ENCODE measurements at regions not wholly inside any gene's neighbourhood (a gene's known extent, or its start where the extent isn't known, plus 50 kb on each side); places are given as distances from the start of the nearest gene placed in this dataset.

DNA sequence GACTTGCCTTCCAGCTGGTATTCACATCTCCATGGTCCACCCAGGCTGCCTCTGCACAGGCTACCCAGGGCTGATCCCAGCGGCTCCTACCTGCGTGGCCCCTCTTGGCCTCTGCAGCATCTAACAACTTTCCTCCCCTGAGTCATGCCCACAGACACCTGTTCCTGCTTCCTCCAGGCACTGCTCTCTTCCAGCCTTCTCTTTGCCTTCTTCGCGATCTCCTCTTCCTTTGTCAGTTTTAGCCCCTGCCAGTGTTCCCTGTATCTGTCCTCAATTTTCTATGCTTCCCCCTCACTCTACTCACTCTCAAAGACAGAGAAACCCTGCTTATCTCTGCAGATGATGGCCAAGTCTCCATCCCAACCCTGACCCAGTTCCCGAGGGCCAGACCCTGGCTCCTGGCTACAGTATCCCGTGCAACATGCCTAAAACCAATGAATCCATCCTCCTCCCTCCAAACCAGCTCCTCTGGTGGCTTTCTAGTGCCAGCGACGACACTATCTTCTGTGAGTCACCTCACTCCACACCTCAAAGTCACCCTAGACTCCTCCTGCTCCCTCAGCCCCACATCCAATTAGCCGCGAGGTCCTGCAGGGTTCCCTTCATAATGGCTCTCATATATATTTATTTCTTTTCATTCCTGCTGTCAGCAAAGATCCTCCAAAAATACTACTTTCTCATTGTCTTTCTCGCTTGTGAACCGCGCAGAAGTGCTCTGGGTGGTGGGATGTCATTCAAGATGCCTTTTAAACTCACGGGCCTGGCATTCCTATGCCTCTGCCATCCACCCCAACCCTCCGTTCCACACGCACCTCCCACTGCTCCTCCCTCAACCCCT is 259.2 kb downstream of the TOMM20 start:
- no peak for DNase-seq (ENCODE audit: low read depth in 2 of 2, low spot score in 1 of 2)

DNA sequence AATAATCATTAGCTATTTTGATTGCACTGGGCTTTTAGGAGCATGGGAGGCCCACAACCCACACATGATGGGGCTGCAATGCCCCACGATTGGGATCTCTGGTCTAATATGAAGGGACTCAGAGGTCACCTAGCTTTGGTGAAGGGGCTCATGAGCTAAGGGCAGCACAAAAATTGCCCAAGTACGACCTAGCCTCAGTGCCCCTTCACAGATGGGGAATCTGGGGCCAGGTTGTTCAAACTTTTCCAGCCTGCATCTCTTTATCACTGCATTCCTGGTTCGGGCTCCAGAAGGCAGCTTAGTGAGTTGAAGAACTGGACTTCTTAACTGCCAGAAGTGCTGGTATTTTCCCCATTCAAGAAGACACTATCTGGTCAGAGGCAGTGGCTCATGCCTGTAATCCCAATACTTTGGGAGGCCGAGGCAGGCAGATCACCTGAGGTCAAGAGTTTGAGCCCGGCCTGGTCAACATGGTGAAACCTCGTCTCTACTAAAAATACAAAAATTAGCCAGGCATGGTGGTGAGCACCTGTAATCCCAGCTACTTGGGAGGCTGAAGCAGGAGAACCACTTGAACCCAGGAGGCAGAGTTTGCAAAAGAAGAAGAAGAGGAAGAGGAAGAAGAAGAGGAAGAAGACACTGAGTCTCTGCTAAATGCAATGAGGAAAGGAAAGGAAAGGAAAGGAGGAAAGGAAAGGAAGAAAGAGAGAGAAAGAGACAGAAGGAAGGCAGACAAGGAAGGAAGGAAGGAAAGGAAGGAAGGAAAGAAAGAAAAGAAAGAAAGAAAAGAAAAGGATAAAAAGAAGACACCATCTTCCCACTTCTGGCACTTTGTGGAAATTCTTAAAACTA is 258.5 kb upstream of the IRF2BP2 start:
- no peak for DNase-seq (ENCODE audit: low read depth in 2 of 2, low spot score in 1 of 2)

DNA sequence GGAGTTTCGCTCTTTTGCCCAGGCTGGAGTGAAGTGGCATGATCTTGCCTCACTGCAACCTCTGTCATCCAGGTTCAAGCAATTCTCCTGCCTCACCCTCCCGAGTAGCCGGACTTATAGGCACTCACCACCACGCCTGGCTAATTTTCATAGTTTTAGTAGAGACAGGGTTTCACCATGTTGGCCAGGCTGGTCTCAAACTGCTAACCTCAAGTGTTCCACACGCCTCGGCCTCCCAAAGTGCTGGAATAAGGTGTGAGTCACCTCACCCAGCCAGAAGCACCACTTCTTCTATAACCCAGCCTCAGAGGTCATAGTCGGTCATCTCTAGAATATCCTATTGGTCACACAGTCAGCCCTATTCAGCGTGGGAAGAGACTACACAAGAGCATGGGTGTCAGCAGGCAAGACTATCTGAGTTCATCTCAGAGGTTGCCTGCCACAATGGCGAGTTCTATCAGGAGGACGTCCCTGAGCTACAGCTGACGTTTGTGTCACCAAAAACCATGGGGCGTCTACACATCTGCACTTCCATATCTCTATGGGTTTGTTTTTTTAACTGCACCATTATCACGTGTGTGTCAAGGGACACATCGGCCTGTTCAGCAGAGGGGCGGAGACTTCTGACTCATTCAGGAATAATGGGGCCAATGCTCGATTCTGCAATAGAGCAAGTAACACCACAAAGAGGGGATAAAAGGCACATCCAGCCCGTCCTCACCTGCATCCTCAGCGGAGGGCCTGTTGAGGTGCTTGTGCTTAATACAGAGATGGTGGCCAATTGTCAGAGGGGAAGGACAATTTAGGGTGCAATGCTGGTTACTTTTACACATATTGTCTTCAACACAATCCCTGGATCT is 256.3 kb upstream of the IRF2BP2 start:
- DNase-seq (ENCODE audit: low read depth in 2 of 2, low spot score in 1 of 2): no peak

DNA sequence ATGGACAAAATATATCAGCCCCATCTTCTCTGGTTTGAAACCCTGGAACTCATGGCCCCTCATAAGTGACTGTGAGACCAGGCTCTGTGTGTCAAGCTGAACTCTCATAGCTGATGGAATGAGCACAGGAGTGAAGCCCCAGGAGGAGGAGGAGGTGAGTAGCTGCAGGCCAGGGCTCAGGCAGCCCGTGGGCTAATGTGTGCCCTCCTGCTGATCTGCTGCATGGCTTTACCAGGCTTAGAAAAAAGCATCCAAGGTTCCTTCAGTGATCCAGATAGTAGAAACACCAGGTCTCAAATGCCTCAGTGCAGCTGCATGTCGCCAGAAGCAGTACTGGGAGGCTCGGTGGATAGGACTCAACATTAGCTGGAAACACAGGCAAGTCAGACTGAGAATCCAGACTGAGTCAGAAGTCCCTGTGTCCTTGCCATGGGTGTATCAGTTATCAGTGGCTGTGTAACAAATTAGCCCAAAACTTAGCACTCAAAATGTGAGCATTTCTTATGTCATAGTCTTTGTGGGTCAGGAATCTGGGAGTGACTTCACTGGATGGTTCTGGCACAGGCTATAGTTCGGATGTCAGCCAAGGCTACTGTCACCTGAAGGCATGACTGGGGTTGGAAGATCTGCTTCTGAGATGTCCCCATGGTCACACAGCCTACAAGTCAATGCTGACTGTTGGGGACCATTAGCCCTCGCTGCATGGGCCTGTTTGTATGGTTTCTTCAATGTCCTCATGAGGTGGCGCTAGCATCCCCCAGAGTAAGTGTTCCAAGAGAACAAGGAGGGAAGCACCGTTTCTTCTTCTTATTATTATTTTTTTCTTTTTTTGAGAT is 255.4 kb upstream of the IRF2BP2 start:
- DNase-seq (ENCODE audit: low read depth in 2 of 2, low spot score in 1 of 2): no peak

- no peak for DNase-seq (ENCODE audit: low read depth in 2 of 2, low spot score in 1 of 2)
Measured at GRCh38 chr1:234864116-234864515, 254.1 kb upstream of the IRF2BP2 start.

DNA sequence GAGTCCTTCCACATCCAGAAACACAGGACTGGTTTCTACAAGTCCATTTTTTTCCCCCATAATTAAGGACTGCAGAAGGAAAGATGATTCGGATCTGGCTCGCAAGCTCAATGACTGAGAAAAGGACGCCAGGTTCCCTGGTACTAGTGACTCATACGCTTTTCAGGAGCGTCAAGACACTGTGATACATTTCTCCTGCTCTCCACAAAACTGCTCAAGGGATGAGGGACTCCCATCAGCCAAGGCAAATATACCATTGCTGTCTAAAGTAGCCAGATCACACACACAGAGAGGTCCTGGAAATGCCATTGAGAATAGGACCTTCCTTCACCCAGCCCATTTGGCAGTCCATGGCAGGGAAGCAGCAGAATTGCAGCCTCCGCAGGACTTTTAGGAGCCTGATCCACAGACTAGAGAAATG is 253.6 kb upstream of the IRF2BP2 start:
- no peak for DNase-seq (ENCODE audit: low read depth in 2 of 2, low spot score in 1 of 2)

DNA sequence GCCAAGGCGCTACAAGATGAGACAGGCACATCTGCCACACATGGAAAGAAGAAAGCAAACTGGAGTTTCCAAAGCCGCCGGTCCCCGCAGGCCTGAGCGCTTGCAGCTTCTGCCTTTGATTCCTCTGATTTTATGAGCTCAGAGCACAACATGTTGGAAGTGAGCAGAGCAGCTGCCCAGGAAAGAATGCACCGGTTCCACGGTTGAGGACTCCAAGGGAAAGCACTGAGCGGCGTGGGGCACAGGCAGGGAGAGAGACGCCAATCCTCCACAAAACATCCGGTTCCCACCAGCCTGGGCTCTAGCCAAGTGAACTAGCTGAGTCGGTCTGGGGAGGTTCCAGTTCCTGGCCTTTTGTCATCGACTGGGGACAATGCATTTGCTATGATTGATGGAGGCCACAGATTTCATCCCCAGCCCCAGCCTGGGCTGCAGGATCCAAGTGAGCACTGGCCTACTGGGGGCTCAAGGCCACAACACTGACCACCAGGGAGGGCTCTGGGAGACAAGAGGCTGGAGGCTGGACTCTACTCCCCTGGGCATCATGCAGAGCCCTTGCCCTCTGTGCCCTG is 253.1 kb upstream of the IRF2BP2 start:
- DNase-seq (ENCODE audit: low read depth in 2 of 2, low spot score in 1 of 2): no peak

DNA sequence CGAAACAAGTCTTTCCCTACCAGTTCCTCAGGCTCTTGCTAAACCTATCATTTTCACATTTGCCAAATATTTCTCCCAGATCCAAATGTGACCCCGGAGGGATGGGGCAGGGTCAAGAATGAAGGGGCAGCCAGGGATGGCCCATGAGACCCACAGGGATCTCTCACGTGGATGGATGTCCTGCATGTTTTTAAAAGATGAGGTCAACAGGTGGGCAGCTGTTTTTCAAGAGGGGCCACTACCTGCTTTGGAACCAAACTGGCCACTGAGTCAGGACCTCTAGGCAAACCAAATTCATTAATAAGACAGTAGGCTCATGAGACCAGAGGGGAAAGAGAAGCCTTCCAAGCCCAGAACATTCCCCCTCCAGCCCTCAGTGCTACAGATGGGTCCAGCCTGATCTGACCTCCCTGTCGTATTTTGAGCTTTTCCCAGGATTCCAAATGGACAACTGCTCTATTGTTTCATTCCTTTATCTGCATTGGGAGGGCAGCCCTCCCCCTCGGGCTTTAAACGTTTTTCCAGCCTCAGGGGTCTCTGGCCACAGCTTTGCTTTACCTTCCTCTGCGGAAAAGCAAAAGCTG is 252.5 kb upstream of the IRF2BP2 start:
- no peak for DNase-seq (ENCODE audit: low read depth in 2 of 2, low spot score in 1 of 2)

- DNase-seq (ENCODE audit: low read depth in 2 of 2, low spot score in 1 of 2): no peak
Measured at GRCh38 chr1:234861761-234862160, 251.8 kb upstream of the IRF2BP2 start.

DNA sequence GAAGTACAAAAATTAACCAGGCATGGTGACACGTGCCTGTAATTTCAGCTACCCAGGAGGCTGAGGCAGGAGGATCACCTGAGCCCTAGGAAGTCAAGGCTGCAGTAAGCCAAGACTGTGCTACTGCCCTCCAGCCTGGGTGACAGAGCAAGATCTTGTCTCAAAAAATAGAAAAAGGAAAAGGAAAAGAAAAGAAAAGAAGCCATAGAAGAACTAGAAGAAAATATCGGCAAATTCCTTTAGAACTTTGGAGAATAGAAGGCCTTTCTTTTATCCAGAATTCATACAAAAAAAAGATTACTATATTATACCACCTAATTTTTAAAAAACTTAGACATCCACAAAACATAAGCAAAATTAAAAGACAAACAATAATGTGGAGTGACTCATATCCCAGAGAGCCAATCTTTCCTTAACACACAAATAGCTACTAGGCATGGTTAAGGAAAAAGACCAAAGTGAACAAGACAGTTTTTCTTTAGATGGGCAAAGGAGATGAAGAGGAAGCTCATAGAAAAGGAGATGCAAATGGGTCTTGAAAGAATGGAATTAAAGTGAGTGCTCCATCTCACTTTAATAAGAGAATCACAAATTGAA is 251.1 kb upstream of the IRF2BP2 start:
- no peak for DNase-seq (ENCODE audit: low read depth in 2 of 2, low spot score in 1 of 2)

- DNase-seq (ENCODE audit: low read depth in 2 of 2, low spot score in 1 of 2): no peak
Measured at GRCh38 chr1:234858722-234859121, 248.7 kb upstream of the IRF2BP2 start.

DNA sequence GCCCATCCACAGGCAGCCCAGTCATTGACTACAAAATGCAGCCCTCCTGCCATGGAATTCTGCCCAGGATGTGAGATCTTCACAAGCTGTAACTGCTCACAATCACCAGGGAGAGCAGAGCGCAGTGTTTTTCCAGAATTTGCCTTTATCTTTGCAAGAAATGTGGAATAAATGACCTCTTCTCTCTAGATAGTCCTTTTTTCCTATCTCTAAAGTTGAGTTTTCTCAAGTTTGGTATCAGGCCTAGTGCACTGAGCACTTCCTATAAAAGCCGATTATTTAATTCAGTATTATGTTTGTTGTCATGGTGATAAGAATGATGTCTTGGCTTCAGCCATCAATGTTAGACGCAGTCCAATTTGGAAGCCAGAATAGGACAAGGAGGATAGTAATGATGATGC is 246.9 kb upstream of the IRF2BP2 start:
- no peak for DNase-seq (ENCODE audit: low read depth in 2 of 2, low spot score in 1 of 2)

DNA sequence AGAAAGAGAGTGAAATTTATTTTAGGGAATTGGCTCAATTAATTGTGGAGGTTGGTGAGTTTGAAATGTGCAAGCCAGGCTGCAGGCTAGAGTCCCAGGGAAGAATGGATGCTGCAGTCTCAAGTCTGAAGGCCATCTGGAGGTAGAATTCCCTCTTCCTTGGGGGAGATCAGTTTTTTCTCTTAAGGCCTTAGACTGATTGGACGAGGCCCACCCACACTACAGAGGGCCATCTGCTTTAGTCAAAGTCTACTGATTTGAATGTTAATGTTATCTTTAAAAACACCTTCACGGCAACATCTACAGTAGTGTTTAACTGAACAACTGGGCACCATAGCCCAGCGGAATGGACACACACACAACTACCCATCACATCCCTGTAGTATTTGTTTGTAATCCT is 245.9 kb upstream of the IRF2BP2 start:
- no peak for DNase-seq (ENCODE audit: low read depth in 2 of 2, low spot score in 1 of 2)

DNA sequence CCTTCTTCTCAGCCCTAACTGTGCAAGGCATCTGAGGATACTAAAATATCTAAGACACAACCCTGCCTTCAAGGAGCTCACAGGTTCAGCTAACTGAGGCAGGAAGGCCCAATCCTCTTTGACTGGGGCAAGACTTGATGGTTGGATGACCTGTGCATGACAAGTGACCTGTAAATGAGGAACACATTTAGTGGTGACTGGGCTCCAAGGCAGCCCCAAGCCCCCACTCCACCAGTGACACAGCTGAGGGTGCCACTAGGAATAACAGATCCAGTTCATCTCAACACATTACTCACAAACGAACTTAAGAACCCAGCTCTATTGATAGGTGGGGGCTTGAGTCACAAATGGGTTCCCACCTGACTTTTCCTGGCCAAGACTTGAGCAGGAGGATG is 244.7 kb upstream of the IRF2BP2 start:
- no peak for DNase-seq (ENCODE audit: low read depth in 2 of 2, low spot score in 1 of 2)

DNA sequence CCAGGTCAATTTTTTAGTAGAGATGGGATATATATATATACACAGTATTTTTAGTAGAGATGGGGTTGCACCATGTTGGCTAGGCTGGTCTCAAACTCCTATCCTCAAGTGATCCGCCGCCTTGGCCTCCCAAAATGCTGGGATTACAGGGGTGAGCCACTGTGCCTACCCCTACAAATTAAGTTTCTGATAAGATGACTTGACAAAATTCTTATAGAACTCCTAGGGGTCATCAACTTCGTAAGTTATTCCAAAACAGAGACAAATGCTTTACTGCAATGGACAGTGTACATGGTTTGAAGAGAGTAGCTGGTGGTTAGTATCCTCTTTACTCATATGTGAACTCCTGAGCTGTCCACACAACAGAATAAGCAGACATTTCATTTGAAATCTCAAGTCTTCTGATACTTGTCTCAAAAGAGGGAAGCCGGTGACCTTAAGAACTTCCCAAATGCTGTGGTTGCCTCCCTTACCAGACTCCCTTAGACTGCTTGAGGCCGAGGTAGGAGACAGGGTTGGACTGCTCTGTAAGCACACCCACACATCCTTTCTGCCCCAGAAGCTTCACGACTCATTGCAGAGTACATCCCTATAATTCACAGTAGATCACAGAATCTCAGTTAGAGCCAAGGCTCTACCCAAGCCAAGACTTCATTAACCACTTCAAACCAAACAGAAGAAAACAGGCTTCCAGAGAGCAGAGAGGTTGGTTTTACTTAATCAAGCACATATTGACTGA is 244.1 kb upstream of the IRF2BP2 start:
- DNase-seq (ENCODE audit: low read depth in 2 of 2, low spot score in 1 of 2): no peak

- DNase-seq (ENCODE audit: low read depth in 2 of 2, low spot score in 1 of 2): no peak
Measured at GRCh38 chr1:234852659-234853058, 242.7 kb upstream of the IRF2BP2 start.

GRCh38 chr1:234851450-234852438 is 241.8 kb upstream of the IRF2BP2 start:
- no peak for DNase-seq (ENCODE audit: low read depth in 2 of 2, low spot score in 1 of 2)

DNA sequence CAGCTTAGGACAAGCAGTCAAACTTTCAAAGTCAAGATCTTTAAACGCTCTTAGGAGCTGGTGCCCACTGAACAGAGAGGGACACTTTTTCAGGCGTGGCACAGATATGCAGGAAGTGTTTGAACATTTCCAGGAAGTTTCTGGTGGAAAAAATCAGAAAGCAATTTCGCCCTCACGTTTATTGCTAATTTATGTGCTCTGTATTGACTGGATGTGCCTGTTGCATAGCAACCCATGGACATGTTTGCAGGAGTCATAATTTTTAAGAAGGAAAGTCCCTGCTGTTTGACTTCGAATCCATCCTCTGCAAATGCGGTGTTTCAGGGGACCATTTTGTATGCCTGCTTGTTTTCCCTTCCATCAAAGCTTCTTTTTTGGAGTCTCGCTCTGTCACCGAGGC is 239.9 kb upstream of the IRF2BP2 start:
- DNase-seq (ENCODE audit: low read depth in 2 of 2, low spot score in 1 of 2): no peak

Data from stimulated activated CD8-positive, alpha-beta memory T cell treated with anti-CD3 and anti-CD28 coated beads, Interleukin-4, amount 100 ng/mL, for 4 hours (primary cell).